Body of pancreas (tissue), 4 donors: ENCODE measurements at regions not wholly inside any gene's neighbourhood (a gene's known extent, or its start where the extent isn't known, plus 50 kb on each side); places are given as distances from the start of the nearest gene placed in this dataset.

Experiments used
- POLR2A ChIP-seq, 3 donors: fragments of 450-650 bp; IDR thresholded peaks; one replicate each; pipeline ENCODE4 v1.6.1; 2016; ENCODE audit warnings: antibody characterized with exemption in 3 of 3, mild to moderate bottlenecking in 2 of 3
- TF ChIP-seq, protein P1 (sequence below), 7 experiments: fragments of 450-650 bp in 4 of 7; fragments of 200-600 bp in 3 of 7; sonication (generic) in 3 of 7; IDR thresholded peaks; one replicate each; pipeline ENCODE4 v1.5.1; 2016 to 2019; ENCODE audit warnings: antibody characterized with exemption in 7 of 7

DNA sequence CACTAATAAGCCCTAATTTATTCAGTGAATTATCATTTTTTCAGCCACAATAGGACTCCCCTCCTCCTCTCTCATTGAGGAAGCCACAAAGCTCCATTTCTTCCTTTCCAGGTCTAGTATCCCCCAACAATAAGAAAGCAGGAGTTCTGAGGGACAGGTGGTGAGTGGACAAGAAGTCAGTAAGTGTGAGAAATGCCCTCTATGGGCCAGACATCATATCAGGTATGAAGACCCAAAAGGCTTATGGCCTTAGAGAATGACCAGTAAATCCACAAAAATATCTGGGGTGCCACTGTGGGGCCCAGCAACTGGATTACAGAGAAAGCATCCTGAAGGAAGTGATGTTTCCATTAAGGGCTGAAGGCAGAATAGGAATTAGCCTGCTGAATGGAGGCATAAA, 175.7 kb downstream of the TRIM33 start:
- TF ChIP-seq, protein P1, sequence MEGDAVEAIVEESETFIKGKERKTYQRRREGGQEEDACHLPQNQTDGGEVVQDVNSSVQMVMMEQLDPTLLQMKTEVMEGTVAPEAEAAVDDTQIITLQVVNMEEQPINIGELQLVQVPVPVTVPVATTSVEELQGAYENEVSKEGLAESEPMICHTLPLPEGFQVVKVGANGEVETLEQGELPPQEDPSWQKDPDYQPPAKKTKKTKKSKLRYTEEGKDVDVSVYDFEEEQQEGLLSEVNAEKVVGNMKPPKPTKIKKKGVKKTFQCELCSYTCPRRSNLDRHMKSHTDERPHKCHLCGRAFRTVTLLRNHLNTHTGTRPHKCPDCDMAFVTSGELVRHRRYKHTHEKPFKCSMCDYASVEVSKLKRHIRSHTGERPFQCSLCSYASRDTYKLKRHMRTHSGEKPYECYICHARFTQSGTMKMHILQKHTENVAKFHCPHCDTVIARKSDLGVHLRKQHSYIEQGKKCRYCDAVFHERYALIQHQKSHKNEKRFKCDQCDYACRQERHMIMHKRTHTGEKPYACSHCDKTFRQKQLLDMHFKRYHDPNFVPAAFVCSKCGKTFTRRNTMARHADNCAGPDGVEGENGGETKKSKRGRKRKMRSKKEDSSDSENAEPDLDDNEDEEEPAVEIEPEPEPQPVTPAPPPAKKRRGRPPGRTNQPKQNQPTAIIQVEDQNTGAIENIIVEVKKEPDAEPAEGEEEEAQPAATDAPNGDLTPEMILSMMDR (IDR thresholded peaks at IDR 0.05) = no peak
- TF ChIP-seq POLR2A (IDR thresholded peaks at IDR 0.05) = no peak
